Right lobe of liver (tissue), 4 donors: ENCODE measurements at regions not wholly inside any gene's neighbourhood (a gene's known extent, or its start where the extent isn't known, plus 50 kb on each side); places are given as distances from the start of the nearest gene placed in this dataset.

Experiments used
- POLR2A ChIP-seq: fragments of 450-650 bp; IDR thresholded peaks from one replicate; pipeline ENCODE4 v1.6.1; 2017; ENCODE audit warnings: antibody characterized with exemption, mild to moderate bottlenecking
- TF ChIP-seq, protein P1 (sequence below), 4 donors: fragments of 200-600 bp in 3 of 4; fragments of 450-650 bp in 1 of 4; IDR thresholded peaks; one replicate each; pipeline versions ENCODE4 v1.5.1 to v1.8.0; 2016 to 2022; ENCODE audit warnings: antibody characterized with exemption in 4 of 4, mild to moderate bottlenecking in 2 of 4
- donor health status: DM: no; HTN: no; CAD: no.
- donor health status: DM: no; HTN: no; CAD: no.
- donor health status: DM: no; HTN: yes; CAD: no.

DNA sequence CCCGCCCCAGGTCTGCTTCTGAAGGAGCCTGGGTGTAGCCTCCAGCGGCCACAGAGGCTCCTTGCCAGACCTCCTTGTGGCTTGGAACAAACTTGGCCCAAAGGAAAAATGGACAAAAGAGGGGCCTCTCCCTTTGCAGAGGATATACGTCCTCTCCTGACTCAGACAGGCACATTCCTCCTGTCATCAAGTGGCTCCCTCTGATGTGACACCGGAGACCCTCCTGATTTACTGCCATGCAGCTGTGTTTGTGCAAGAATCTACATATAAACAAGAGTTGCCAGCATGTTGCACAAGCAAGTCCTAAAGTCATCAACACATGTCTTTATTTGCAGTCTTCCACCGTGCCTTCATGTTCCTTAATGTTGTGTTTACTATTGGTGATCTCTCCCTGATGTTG is 54.1 kb upstream of the F3 start:
- TF ChIP-seq POLR2A: no peak
- TF ChIP-seq, protein P1, sequence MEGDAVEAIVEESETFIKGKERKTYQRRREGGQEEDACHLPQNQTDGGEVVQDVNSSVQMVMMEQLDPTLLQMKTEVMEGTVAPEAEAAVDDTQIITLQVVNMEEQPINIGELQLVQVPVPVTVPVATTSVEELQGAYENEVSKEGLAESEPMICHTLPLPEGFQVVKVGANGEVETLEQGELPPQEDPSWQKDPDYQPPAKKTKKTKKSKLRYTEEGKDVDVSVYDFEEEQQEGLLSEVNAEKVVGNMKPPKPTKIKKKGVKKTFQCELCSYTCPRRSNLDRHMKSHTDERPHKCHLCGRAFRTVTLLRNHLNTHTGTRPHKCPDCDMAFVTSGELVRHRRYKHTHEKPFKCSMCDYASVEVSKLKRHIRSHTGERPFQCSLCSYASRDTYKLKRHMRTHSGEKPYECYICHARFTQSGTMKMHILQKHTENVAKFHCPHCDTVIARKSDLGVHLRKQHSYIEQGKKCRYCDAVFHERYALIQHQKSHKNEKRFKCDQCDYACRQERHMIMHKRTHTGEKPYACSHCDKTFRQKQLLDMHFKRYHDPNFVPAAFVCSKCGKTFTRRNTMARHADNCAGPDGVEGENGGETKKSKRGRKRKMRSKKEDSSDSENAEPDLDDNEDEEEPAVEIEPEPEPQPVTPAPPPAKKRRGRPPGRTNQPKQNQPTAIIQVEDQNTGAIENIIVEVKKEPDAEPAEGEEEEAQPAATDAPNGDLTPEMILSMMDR (IDR thresholded peaks at IDR 0.05): no peak
